ENCODE measurements at regions not wholly inside any gene's neighbourhood (a gene's known extent, or its start where the extent isn't known, plus 50 kb on each side); places are given as distances from the start of the nearest gene placed in this dataset.

DNA sequence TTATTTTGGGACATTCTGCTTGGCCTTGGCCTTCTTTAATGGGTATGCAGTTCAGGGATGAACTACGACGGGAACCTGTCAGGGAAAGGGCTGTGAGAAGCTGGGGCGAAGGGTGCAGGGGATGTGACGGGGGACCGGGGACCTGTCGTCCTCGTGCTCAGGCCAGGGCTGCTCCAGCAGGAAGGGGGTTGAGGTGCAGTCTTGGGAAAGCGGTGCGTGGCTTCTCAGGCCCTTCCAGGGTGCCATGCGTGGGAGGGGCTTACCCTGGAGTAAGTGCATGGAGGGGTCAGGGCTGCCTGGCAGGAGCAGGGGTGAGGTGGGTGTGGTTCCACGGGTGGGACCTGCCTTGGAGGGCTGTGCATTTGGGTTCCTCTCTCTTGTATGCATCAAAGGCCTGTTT, 100.8 kb downstream of the TEX29 start:
- TF ChIP-seq, protein P1, sequence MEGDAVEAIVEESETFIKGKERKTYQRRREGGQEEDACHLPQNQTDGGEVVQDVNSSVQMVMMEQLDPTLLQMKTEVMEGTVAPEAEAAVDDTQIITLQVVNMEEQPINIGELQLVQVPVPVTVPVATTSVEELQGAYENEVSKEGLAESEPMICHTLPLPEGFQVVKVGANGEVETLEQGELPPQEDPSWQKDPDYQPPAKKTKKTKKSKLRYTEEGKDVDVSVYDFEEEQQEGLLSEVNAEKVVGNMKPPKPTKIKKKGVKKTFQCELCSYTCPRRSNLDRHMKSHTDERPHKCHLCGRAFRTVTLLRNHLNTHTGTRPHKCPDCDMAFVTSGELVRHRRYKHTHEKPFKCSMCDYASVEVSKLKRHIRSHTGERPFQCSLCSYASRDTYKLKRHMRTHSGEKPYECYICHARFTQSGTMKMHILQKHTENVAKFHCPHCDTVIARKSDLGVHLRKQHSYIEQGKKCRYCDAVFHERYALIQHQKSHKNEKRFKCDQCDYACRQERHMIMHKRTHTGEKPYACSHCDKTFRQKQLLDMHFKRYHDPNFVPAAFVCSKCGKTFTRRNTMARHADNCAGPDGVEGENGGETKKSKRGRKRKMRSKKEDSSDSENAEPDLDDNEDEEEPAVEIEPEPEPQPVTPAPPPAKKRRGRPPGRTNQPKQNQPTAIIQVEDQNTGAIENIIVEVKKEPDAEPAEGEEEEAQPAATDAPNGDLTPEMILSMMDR (IDR thresholded peaks at IDR 0.05; ENCODE audit: low read length), result no peak
- TF ChIP-seq EZH2phosphoT487 (IDR thresholded peaks at IDR 0.05; ENCODE audit: low read length) (no peak), EZH2 (optimal IDR thresholded peaks at IDR 0.05; ENCODE audit: low read depth, low read length) (no peak)
